HCEC 1CT (cell line): ENCODE measurements at regions not wholly inside any gene's neighbourhood (a gene's known extent, or its start where the extent isn't known, plus 50 kb on each side); places are given as distances from the start of the nearest gene placed in this dataset.
"Not testable (repeated sequence)": the region's sequence is repeated elsewhere in the genome, so short reads cannot be mapped to it uniquely, and the experiment has no call there.

ENCODE experiments used
- DNase-seq: peaks from one replicate; pipeline ENCODE4 v3.0.0-alpha.2; 2017

- DNase-seq, result no peak
These were observed 480.3 kb upstream of the CD180 start for GRCh38 chr5:67676863-67677262.

DNA sequence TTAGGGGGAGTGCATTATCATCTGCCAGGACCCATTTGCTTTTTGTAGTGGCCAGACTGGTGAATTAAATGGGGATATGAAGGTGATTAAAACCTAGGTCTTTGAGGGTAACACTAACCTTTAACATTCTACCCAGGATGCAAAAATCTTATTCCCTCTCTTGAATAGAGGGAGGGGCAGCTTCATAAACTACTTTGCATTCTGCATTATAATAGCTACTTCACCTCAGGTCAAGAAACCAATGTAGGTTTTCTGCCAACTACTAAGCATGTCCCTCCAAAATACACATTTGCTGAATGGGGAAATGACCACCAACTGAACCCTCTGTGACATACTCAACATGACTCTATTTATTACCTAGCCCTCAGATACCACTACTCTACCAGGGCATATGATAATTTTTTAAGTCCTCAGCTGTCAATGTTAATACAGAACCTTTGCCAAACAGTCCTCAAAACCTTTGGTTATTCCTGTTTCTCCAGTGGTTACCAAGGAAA is 477.6 kb upstream of the CD180 start:
- DNase-seq, result no peak

GRCh38 chr5:67673618-67674017 is 477.0 kb upstream of the CD180 start:
- no peak for DNase-seq

DNA sequence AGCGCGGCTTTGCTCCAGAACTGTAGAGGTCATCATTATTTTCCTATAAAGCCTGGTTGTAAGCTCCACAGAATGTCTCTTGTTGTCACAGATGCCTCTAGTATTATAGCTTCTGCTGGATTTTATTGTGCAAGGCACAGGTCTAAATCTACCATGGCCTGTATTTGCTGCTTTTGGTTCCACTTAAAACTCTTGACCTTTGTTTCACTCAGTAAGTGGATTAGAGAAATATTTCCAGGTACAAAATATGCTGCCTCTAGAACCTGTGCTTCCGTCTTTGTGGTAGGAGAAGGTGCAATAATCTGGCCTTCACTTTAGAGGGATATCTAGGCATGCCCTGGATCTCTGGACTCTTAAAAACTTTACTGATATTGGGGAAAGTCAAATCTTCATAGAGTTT is 476.6 kb upstream of the CD180 start:
- DNase-seq, result no peak

DNA sequence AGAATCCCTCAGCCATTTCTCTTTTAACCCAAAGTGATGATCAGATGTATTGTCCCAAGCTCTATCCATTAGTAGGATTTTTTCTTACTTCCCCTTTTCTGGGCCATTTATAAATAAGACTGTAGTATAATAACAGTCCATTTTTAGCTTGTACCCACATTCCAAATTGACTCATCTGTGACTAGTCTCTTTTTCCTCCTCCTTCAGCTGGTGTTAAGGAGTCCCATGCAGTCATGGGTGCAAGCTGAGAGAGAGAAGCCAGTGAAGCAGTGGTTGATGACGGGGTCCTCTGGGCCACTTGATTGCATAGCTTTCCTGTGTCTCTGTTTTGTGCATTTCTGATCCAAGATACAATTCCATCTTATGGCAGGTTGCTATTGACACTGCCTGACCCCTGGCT is 476.0 kb upstream of the CD180 start:
- DNase-seq, result peak; percentile 87

GRCh38 chr5:67669916-67670315 is 473.3 kb upstream of the CD180 start:
- no peak for DNase-seq

DNA sequence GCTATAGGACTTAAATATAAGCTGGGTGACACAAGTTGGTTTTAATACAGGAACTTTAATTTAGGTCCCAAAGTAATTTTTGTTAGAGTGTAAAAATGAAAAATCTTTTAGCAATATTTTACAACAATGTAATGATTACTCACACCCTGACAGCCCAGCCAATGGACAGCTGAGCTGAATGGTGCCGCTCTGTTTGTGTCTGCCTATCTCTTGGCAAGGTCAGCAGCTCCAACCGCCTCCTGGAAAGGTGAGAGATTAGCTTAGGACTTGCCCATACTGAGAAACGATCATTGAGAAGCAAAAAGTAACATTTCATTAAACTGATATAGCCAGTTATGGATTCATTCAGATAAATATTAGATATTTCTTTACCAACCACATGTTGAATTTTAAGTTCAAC is 463.6 kb upstream of the CD180 start:
- DNase-seq, result no peak

- no peak for DNase-seq
These were observed 462.7 kb upstream of the CD180 start for GRCh38 chr5:67659288-67659687.

DNA sequence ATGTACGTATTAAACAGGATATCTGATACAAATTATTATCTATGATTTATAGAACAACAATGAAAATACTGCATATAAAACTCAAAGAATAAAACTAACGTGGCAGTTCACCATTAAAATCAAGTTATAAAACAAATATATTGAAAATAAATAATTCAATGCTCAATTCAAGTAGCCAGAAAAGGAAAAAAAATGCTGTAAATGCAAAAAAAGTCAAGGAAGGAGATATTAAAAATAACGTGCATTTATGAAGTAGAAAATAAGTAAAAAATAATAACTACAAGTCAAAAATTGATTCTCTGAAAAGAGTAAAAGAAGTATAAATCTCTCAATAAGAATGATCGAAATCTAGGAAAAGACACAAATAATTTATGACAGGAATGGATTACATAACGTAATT is 460.5 kb upstream of the CD180 start:
- no peak for DNase-seq

DNA sequence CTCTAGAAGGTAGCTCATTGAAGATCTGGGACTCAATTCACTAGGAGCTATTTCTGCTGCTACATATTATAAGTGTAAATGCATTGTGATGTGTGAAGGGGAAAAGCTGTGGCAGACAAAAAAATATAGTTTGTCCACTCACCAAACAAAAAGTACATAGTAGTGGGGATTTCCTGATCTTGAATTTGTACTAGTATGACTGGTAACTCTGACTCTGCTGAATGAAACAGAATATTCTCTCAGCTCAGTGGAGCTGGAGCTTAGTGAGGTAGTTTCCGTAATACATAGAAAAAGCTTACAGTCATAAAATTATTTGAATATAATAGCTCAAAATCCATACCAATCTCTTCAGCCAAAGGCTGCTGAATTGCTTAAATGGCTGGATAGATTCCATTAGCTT is 455.6 kb upstream of the CD180 start:
- no peak for DNase-seq

GRCh38 chr5:67651180-67651579 is 454.6 kb upstream of the CD180 start:
- no peak for DNase-seq

DNA sequence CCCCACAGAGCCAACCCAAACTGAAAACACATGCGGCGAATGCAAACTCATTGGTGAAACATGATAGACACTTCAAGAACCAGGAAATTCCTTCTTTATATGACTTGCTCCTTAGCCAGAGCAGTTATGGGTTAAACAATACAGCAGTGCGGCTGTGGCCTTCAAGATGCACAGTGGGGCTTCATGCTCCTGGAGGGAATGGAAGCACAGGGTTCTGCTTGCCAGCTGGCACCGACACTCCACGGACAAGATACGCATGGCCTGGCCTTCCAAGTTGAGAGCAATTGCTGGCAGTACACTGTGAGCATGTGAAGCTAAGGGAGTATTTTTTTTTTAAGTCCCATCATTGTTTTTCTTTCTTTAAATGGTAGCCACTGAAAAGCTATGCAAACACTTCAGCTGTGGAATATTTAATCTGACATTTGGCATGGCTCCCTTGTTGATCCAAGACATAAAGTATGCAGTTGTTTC is 451.6 kb upstream of the CD180 start:
- peak; percentile 51 for DNase-seq

GRCh38 chr5:67647772-67648171 is 451.2 kb upstream of the CD180 start:
- no peak for DNase-seq

- DNase-seq, result no peak
These were observed 447.8 kb upstream of the CD180 start for GRCh38 chr5:67644221-67644920.

DNA sequence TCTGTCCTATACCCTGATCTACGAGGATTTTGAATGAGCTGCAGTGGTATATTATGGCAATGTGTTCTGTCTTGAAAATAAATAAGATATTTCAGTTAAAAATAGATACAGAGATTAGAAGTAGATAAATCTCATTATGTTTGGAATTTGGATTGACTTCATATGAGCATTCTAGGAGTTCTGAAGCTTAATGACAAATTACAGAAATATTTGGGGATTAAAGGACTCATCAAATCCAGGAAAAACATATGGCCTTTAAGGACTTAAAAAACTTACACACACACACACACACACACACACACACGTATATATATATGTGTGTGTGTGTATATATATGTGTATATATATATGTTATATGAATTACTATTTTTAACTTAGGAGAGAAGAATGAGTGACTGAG is 446.9 kb upstream of the CD180 start:
- DNase-seq, result peak; percentile 81

DNA sequence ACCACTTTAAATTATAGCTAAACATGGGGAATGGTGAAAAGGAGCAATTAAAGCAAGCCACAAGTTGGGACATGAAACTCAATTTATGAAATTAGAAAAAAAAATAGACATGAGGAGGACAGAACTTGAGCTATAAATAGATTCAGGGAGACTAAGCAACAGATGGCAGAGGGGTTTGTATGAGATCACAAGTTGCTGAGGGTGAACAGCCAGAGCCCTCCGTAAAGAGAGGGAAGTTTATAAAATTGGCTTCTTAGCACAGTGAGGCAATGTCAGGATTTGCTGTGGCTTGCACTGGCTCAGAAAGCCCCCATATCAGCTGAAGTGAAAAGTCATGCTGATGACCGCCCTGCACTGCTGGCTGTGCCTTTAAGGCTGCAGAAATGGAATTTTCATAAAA is 443.4 kb upstream of the CD180 start:
- no peak for DNase-seq

DNA sequence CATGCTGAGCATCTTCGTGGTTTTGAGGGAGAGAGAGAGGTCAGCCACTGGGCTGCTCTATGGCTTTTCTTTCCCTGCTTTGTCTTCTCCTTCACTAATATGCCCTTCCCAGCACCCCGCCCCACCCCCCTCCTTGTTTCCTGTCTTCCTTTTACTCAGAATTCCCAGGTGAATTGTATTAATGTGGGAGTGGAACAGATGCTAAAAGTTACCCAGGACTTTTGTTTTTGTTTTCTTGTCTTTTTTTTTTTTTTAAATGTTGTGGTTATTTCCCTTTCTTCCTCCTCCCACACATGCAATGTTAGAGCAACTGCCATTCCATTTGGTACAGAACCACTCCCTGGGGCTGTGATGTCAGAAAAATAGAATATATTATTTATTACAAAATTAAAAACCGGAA is 442.7 kb upstream of the CD180 start:
- DNase-seq, result no peak

DNA sequence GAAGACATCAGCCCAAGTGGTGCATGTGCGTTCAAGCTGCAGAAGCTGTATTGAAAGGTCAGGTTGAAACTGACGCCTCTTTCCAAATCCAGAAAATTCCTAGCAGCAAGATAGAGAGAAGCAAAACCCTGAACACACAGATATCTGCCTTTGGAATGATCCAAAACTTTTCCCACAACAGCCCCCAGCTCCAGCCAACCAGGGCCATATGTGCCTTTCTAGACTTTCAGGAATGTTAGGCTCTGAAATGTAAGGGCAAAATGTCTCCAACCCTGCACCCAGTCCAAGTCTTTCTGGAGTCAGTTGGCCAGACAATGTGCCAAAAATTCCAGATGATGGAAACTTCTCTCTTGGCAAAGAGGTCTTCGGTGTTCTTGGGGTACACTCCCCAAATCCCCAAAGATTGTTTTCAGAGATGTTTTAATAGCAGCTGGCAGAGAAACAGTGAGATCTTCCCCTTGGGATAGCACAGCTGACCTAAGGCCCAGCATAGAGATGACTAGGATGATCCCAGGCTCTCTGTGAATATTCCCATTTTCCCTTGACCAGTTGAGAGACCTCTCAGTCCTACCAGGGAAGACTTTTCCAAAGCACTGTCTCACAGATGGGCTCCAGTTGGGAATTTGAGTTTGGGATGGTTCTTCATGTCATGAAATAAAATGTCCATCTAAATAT is 440.4 kb upstream of the CD180 start:
- no peak for DNase-seq

GRCh38 chr5:67636091-67636490 is 439.5 kb upstream of the CD180 start:
- DNase-seq, result no peak

- DNase-seq, result not testable (repeated sequence)
These were observed 430.5 kb upstream of the CD180 start for GRCh38 chr5:67627079-67627478.

GRCh38 chr5:67623078-67623477 is 426.5 kb upstream of the CD180 start:
- DNase-seq, result no peak

DNA sequence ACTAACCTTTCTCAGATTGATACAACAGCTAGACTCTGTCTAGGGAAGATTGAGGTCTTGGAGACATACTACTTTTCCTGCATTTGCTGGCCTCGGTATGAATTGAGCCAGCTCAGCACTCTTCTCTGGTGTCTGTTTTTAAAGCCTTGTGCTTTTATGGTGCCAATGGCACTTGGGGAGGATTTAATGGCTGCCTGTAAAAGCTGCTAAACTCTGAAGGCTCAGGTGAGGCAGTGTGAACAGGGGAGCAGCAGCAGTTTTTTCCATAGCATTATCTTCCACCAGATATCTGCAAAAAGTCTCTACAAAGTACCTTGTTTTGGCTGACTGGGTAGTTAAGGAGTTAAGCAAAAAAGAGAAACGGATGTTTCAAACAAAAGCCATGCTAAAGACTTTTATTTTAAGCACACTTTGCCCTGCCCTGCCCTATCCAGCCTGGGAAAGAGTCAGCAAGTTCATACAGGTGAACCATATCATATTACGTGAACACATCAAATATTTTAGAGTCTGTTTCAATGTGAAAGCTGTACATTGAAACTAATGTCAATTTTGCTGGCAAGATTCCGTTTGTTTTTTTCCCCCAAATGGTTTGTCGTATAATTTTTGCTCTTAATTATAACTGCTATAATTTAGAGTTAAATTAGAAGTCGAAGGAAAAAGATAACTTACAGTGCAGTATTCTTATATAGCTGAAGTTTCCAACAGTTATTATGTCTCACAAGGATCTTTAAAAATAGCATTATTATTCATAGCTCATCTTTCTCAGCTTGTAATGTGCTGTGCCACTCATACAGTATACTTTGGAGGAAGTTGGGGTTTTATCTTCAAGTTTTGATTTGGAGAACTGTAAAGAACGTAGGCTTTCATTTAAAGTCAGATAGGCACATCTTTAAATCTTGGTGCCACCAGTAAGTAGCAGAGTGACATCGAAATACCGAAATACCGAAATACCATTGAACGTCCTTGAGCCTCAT is 424.1 kb upstream of the CD180 start:
- no peak for DNase-seq

DNA sequence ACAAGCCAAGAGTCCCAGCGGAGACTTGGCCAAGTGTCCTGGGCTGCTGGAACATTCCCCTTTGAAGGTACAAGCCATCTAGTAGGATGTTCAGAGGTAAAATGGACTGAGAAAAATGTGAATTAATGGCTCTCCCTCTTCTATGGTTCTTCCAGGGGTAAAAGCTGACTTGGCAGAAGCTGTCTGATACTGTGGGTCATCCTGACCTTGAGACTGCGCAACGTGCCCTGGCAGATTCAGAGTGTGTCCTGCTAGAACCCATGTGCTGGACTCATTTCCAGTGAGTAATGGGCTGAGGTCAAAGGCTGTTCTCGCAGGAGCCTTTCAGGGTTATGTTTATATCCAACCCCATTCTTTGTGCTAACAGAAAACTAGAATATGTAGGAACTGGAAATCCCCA is 423.0 kb upstream of the CD180 start:
- no peak for DNase-seq
